ENCODE measurements at regions not wholly inside any gene's neighbourhood (a gene's known extent, or its start where the extent isn't known, plus 50 kb on each side); places are given as distances from the start of the nearest gene placed in this dataset.

DNA sequence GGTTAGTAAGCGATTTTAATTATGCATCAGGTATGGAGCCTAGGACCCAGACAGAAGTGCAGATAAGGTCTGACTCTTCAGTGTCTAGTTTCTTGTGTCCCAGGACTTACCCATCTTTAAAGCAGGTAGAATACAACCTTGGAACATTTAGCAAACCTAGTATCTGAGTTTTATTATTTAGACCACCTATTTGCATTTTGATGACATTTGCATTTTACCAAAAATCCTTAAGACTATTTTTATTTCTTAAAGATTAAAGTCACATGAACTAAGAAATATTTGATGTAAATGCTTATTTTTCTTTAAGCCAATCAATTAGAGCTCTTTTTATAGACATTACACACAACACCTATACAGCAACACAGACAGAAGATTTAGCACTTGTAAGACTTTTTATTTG, 939.1 kb downstream of the OTOL1 start:
- no peak for DNase-seq (ENCODE audit: extremely low read depth, low read depth)
- TF ChIP-seq, protein P1, sequence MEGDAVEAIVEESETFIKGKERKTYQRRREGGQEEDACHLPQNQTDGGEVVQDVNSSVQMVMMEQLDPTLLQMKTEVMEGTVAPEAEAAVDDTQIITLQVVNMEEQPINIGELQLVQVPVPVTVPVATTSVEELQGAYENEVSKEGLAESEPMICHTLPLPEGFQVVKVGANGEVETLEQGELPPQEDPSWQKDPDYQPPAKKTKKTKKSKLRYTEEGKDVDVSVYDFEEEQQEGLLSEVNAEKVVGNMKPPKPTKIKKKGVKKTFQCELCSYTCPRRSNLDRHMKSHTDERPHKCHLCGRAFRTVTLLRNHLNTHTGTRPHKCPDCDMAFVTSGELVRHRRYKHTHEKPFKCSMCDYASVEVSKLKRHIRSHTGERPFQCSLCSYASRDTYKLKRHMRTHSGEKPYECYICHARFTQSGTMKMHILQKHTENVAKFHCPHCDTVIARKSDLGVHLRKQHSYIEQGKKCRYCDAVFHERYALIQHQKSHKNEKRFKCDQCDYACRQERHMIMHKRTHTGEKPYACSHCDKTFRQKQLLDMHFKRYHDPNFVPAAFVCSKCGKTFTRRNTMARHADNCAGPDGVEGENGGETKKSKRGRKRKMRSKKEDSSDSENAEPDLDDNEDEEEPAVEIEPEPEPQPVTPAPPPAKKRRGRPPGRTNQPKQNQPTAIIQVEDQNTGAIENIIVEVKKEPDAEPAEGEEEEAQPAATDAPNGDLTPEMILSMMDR (IDR thresholded peaks at IDR 0.05; ENCODE audit: low read depth, low read length, missing control alignments) = no peak
- no peak overlapping the region for H3K4me3 ChIP-seq (replicated peaks; ENCODE audit: low read depth, low read length)

DNA sequence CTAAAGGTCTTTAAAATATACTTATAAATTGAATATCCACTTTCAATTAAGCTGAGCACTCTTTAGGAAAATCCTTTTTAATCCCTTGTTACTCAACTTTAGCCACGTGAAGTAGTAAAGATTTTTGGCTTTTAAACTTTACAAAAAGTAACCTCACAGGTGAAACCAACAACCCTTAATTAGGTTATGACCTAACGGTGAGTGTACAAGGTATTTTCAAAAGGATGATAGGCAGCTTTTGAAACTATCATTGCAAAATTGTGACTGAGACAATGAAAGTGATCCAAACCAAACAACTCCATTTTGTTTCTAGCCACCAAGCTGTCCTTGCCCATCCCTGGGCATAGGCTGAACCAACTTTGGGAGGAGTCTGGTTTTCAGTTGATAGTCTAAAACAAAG, 940.2 kb downstream of the OTOL1 start:
- TF ChIP-seq, protein P1 (IDR thresholded peaks at IDR 0.05; ENCODE audit: low read depth, low read length, missing control alignments) = no peak
- H3K4me3 ChIP-seq (replicated peaks; ENCODE audit: low read depth, low read length) = no peak overlapping the region
- no peak for DNase-seq (ENCODE audit: extremely low read depth, low read depth)

DNA sequence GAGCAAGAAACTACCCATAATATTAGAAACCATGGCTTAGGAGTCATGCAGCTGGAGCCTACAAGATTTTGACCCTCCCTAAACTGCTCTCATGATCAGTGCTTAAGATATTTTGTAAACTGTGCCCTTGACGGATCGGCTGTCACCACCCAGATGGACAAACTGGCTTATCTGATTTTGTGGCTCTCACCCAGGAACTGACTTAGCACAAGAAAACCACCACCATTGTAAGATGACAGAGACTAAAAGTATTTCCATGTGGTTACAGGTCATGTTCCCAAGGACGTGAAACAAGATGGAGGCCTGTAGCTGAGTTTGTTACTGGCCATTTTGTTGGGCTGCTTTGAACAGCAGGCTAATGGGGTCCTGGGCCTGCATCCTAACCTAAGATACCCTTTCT, 940.9 kb downstream of the OTOL1 start:
- DNase-seq (ENCODE audit: extremely low read depth, low read depth) = no peak
- TF ChIP-seq, protein P1 (IDR thresholded peaks at IDR 0.05; ENCODE audit: low read depth, low read length, missing control alignments) = no peak
- no peak overlapping the region for H3K4me3 ChIP-seq (replicated peaks; ENCODE audit: low read depth, low read length)

DNA sequence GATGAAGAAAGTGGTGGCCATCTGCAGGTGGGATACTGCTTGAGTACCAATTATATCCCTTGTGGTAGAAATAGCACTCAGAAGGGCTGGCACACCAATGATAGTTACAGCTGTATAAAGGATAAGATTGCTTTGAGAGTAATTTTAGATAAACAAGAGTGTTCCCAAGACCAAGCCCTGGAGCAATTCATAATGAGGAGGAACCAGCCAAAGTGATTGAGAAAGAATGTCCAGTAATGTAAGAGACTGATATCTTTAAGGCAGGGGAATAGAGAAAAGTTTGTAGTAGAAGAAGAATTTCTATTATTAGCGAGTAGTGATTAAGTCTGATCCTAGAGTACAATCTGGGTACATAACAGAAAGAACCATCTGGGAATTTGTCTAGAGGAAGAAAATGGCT, 945.1 kb downstream of the OTOL1 start:
- no peak overlapping the region for H3K4me3 ChIP-seq (replicated peaks; ENCODE audit: low read depth, low read length)
- no peak for DNase-seq (ENCODE audit: extremely low read depth, low read depth)
- TF ChIP-seq, protein P1 (IDR thresholded peaks at IDR 0.05; ENCODE audit: low read depth, low read length, missing control alignments) = no peak

DNA sequence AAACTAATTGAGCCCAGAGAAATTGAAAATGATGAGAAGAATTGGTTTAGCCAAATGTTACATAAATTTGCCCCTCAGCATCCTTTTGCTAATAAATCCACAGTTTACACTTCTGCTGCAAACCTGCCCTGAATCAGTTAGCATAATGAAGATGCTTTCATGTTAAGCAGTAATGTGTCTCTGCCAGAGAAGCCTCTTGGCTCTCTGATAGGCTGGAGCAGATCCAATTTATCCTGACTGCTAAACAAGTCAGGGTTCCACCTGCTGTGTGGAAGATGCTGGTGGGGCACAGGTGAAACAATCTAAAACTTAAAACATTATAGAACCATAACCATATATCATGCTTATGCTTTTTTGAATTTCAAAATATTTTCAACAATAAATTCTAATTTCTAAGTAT, 946.8 kb downstream of the OTOL1 start:
- TF ChIP-seq, protein P1 (IDR thresholded peaks at IDR 0.05; ENCODE audit: low read depth, low read length, missing control alignments) = no peak
- H3K4me3 ChIP-seq (replicated peaks; ENCODE audit: low read depth, low read length) = no peak overlapping the region
- no peak for DNase-seq (ENCODE audit: extremely low read depth, low read depth)

DNA sequence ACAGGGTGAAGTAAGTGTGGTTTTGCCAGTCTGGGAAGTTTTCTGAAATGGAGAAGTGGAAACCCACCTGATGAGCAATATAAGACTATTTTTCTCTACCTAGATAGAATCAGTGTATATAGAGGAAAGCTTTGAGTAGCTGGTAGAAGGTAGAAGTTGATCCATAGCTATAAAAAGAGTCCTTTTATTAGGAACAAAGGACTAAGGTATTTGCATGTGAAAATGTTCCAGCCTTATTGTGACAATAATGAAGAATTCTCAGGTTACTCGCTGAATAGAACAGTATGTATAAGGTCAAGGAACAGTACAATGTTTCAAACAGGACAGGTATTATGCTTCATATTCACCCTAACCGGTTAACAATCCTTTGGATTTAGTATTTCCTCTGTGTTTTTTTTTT, 972.2 kb downstream of the OTOL1 start:
- DNase-seq (ENCODE audit: extremely low read depth, low read depth) = no peak
- TF ChIP-seq, protein P1 (IDR thresholded peaks at IDR 0.05; ENCODE audit: low read depth, low read length, missing control alignments) = no peak
- H3K4me3 ChIP-seq (replicated peaks; ENCODE audit: low read depth, low read length) = no peak overlapping the region

DNA sequence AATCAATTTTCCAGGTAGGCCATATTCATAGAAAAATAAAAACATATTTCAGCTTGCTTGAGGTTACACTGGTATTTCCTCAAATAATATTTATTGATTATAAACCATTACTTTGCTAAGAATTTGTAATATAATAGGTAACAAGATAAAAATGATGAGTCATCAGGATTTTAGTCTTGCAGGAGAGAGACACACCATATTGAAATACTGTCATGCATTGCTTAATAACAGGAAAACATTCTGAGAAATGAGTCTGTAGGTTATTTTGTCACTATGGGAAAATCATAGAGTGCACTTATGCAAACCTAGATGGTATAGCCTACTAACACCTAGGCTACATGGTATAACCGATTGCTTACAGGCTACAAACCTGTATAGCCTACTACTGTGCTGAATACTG, 990.5 kb downstream of the OTOL1 start:
- H3K4me3 ChIP-seq (replicated peaks; ENCODE audit: low read depth, low read length) = no peak overlapping the region
- TF ChIP-seq, protein P1 (IDR thresholded peaks at IDR 0.05; ENCODE audit: low read depth, low read length, missing control alignments) = no peak
- DNase-seq (ENCODE audit: extremely low read depth, low read depth) = no peak
